Epithelial cell of esophagus (primary cell): ENCODE measurements at regions not wholly inside any gene's neighbourhood (a gene's known extent, or its start where the extent isn't known, plus 50 kb on each side); places are given as distances from the start of the nearest gene placed in this dataset.

ENCODE experiments used
- DNase-seq: peaks from one replicate; pipeline ENCODE4 v3.0.0; 2010; ENCODE audit warnings: low read depth
- H3K4me3 ChIP-seq: 2 replicates; pipeline ENCODE4 v1.5.1; 2011; ENCODE audit warnings: mild to moderate bottlenecking, low read length, control low read depth
- TF ChIP-seq, protein P1 (sequence below): IDR thresholded peaks from 2 replicates; pipeline ENCODE4 v1.5.1; 2011; ENCODE audit warnings: low read depth, mild to moderate bottlenecking, low read length, control low read depth, inconsistent platforms; ENCODE audit not compliant: insufficient read depth; ENCODE audit errors: missing control alignments

DNA sequence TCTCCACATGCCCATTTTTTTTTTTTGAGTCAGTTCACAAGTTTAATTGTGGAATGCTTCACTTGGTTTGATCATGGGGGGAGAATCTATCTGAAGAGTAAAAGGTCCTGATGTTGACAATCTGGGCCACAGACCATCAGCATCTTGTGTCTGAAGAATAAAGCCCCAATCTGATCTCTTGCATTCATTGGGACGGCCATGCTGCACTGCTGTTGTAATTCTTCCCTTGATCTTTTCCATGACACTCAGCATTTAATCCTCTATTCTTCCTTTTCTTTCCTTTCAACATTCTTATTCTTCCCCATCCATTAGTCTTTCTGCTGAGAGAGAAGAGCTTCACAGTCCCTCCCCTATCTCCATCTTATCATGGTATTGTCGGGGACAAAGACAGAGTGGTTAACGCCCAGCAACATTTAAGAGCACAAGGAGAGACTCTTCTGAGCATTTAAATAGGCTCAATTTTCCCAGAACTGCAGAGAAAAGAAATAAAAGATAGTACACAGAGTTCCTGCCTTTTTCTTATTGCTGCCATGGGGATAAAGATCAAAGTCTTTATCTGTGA, 1157.3 kb downstream of the SORCS3 start:
- no peak for DNase-seq
- H3K4me3 ChIP-seq = no peak overlapping the region
- TF ChIP-seq, protein P1, sequence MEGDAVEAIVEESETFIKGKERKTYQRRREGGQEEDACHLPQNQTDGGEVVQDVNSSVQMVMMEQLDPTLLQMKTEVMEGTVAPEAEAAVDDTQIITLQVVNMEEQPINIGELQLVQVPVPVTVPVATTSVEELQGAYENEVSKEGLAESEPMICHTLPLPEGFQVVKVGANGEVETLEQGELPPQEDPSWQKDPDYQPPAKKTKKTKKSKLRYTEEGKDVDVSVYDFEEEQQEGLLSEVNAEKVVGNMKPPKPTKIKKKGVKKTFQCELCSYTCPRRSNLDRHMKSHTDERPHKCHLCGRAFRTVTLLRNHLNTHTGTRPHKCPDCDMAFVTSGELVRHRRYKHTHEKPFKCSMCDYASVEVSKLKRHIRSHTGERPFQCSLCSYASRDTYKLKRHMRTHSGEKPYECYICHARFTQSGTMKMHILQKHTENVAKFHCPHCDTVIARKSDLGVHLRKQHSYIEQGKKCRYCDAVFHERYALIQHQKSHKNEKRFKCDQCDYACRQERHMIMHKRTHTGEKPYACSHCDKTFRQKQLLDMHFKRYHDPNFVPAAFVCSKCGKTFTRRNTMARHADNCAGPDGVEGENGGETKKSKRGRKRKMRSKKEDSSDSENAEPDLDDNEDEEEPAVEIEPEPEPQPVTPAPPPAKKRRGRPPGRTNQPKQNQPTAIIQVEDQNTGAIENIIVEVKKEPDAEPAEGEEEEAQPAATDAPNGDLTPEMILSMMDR = no peak

DNA sequence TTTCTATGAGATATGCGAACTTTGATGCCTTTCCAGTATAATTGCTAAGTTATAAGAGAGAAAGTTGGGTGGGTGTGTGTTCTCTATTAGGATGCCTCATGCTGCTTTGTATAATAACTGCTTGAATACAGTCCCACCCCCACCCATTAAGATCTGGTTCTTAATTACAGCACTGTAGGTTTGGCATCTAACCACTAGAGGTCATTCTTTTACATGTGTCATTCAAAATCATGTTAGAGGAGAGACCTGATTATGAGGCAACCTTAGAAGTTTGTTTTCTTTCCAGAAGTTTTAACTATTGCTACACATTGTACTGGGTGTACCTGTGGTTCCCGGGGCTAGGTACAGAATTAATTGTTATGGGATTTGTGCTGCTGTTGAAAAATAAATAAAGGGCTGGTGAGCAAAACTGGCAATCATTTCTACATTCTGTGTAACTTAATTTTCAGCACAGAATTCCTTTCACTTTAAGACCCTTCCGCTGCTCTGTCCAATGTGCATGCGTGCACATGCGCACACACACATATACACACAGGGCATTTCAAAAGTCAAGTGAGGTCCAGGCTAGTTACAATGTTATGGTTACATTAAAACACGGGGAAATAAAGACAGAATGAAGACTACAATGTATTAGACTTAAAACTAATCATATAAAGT, 1156.3 kb downstream of the SORCS3 start:
- DNase-seq = peak; percentile 69
- TF ChIP-seq, protein P1 = peak; percentile 58

DNA sequence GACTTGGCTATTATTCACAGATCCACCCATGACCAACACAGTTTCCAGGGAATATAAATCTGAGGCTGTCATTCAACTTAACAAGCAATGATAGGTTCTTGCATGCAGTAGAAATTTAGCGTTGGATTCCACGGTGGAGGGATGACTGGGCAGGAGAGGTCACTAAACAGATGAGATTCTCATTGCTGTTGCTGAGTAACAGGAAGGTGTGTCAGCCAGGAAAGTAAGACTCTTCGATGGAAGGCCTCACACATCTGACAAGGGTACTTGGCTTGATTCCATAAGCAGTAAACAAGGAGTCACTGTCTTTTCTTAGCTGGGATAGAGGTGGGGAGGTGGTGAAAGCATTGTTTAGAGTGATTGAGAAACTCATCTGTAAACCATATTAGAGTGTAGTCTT, 1152.0 kb downstream of the SORCS3 start:
- no peak overlapping the region for H3K4me3 ChIP-seq
- DNase-seq = peak; percentile 65
- TF ChIP-seq, protein P1 = no peak

More for the DNA sequence above, 1156.3 kb downstream of the SORCS3 start:
- no peak overlapping the region for H3K4me3 ChIP-seq

DNA sequence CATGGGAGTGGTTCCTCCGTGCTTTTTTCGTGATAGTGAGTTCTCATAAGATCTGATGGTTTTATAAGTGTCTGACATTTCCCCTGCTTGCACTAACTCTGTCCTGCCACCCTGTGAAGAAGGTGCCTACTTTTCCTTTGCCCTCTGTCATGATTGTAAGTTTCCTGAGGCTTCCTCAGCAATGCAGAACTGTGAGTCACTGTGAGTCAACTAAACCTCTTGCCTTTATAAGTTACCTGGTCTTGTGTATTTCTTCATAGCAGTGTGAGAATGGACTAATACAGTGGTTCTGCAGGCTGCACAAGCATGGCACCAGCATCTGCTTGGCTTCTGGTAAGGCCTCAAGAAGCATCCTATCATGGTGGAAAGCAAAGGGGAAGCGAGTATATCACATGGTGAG, 1144.6 kb downstream of the SORCS3 start:
- TF ChIP-seq, protein P1 = no peak
- H3K4me3 ChIP-seq = no peak overlapping the region
- peak; percentile 35 for DNase-seq

DNA sequence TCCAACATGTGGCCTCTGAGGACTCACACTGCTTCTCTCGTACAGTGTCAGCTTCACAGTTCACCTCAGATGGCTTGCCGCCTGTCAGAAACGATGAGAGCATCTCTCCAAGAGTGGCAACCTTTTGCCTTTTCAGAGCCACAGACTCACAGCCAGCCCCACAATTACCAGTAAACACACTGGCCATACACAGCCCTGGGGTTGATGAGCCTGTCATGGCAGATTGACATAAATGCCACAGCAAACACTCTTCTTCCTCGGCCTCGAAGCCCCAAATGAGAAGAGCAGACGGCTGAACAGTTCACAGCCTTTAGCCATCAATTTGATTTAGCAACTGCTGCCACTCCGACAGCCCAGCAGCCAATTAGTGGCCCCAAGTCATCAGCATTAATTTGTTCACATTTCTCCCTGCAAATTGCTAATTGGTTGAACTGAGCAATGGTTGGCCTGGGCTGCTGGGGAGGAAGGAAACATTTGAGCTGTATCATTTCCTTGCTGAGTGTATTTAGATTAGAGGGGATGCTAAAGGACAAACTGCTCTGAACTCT, 1142.9 kb downstream of the SORCS3 start:
- DNase-seq = no peak
- TF ChIP-seq, protein P1 = no peak
- no peak overlapping the region for H3K4me3 ChIP-seq

DNA sequence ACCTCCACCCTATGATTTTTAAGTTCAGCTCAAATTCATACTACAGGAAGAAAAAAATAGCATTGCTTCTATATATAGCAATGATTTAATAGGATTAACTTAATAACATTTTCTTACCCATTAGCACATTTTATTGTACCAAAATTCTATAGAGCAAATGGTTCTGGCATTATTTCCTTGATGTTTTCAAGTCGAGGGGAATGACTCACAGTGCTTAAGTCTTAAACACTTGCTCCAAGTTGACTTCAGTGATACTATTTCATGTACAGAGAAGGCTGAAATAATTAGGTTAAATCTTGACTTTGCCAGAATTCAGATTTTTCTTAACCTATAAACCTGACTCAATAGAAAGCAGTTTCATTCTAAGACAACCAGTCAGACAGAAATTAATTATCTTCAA, 1133.8 kb downstream of the SORCS3 start:
- H3K4me3 ChIP-seq = no peak overlapping the region
- DNase-seq = no peak
- TF ChIP-seq, protein P1 = no peak
